SK-N-SH treated with all-trans-retinoic acid at 6 μM for 48 hours (cell line): ENCODE measurements at regions not wholly inside any gene's neighbourhood (a gene's known extent, or its start where the extent isn't known, plus 50 kb on each side); places are given as distances from the start of the nearest gene placed in this dataset.

Experiments
- ATAC-seq: fragments of 200-7000 bp; cut with Tn5 transposase; 3 replicates; pipeline ENCODE4 v1.9.1; 2020; ENCODE audit warnings: mild to moderate bottlenecking, moderate library complexity
- ARNTL ChIP-seq: fragments of 450-650 bp; formaldehyde crosslinking; IDR thresholded peaks from 2 replicates; pipeline ENCODE4 v1.5.0; 2020; ENCODE audit warnings: low read depth, mild to moderate bottlenecking, moderate library complexity, borderline replicate concordance
- BACH2 ChIP-seq: fragments of 250-450 bp; sonication (Bioruptor Pico); IDR thresholded peaks from 2 replicates; pipeline ENCODE4 v1.9.0; 2021; ENCODE audit warnings: mild to moderate bottlenecking, borderline replicate concordance
- CSDC2 ChIP-seq: fragments of 250-450 bp; sonication (Bioruptor Pico); IDR thresholded peaks from 2 replicates; pipeline ENCODE4 v1.5.0; 2020; ENCODE audit warnings: mild to moderate bottlenecking, moderate library complexity
- ESRRG ChIP-seq: fragments of 250-450 bp; sonication (Bioruptor Pico); IDR thresholded peaks from 2 replicates; pipeline ENCODE4 v1.6.1; 2021; ENCODE audit warnings: mild to moderate bottlenecking
- GLIS3 ChIP-seq: fragments of 250-450 bp; sonication (Bioruptor Pico); IDR thresholded peaks from 2 replicates; pipeline ENCODE4 v1.5.0; 2020; ENCODE audit warnings: mild to moderate bottlenecking, moderate library complexity
- ISL1 ChIP-seq: fragments of 250-450 bp; sonication (Bioruptor Pico); IDR thresholded peaks from 2 replicates; pipeline ENCODE4 v2.1.2; 2022; ENCODE audit warnings: mild to moderate bottlenecking, moderate library complexity
- OSR1 ChIP-seq: fragments of 250-450 bp; sonication (Bioruptor Pico); IDR thresholded peaks from 2 replicates; pipeline ENCODE4 v1.8.0; 2022; ENCODE audit warnings: moderate library complexity, mild to moderate bottlenecking, inconsistent platforms
- PPARA ChIP-seq: fragments of 250-450 bp; sonication (Bioruptor Pico); IDR thresholded peaks from 2 replicates; pipeline ENCODE4 v1.5.0; 2020; ENCODE audit warnings: mild to moderate bottlenecking, borderline replicate concordance
- RARB ChIP-seq: fragments of 250-450 bp; sonication (Bioruptor Pico); IDR thresholded peaks from 2 replicates; pipeline ENCODE4 v1.8.0; 2021; ENCODE audit warnings: mild to moderate bottlenecking, moderate library complexity
- SNAI2 ChIP-seq: fragments of 250-450 bp; sonication (Bioruptor Pico); IDR thresholded peaks from 2 replicates; pipeline ENCODE4 v1.5.0; 2020; ENCODE audit warnings: mild to moderate bottlenecking, moderate library complexity
- TCF4 ChIP-seq: fragments of 250-450 bp; sonication (Bioruptor Pico); IDR thresholded peaks from 2 replicates; pipeline ENCODE4 v1.8.0; 2021; ENCODE audit warnings: mild to moderate bottlenecking, moderate library complexity, borderline replicate concordance
- TOX ChIP-seq: fragments of 250-450 bp; sonication (Bioruptor Pico); IDR thresholded peaks from 2 replicates; pipeline ENCODE4 v1.8.0; 2021; ENCODE audit warnings: mild to moderate bottlenecking, moderate library complexity, borderline replicate concordance
- ZC3H10 ChIP-seq: fragments of 250-450 bp; sonication (Bioruptor Pico); IDR thresholded peaks from 2 replicates; pipeline ENCODE4 v1.5.1; 2021; ENCODE audit warnings: mild to moderate bottlenecking, moderate library complexity
- ZFP3 ChIP-seq: fragments of 250-450 bp; sonication (Bioruptor Pico); IDR thresholded peaks from 2 replicates; pipeline ENCODE4 v1.5.0; 2020; ENCODE audit warnings: mild to moderate bottlenecking, moderate library complexity
- ZFP30 ChIP-seq: fragments of 450-650 bp; formaldehyde crosslinking; IDR thresholded peaks from 2 replicates; pipeline ENCODE4 v1.5.0; 2022; ENCODE audit warnings: mild to moderate bottlenecking, moderate library complexity
- ZNF565 ChIP-seq: fragments of 450-650 bp; formaldehyde crosslinking; conservative IDR thresholded peaks from 2 replicates; pipeline ENCODE4 v1.5.0; 2020; ENCODE audit warnings: low read depth, mild to moderate bottlenecking, moderate library complexity
- ZNF70 ChIP-seq: fragments of 450-650 bp; formaldehyde crosslinking; IDR thresholded peaks from 2 replicates; pipeline ENCODE4 v1.5.0; 2020; ENCODE audit warnings: mild to moderate bottlenecking, moderate library complexity
- ZNF8 ChIP-seq: fragments of 450-650 bp; formaldehyde crosslinking; IDR thresholded peaks from 2 replicates; pipeline ENCODE4 v1.5.0; 2020; ENCODE audit warnings: mild to moderate bottlenecking, moderate library complexity
- TF ChIP-seq, protein P1 (sequence below): fragments of 250-450 bp; sonication (Bioruptor Pico); IDR thresholded peaks from 2 replicates; pipeline ENCODE4 v1.8.0; 2020; ENCODE audit warnings: mild to moderate bottlenecking, moderate library complexity, borderline replicate concordance
- TF ChIP-seq, protein P2 (sequence below): fragments of 250-450 bp; sonication (Bioruptor Pico); IDR thresholded peaks from 2 replicates; pipeline ENCODE4 v1.5.1; 2021; ENCODE audit warnings: mild to moderate bottlenecking, moderate library complexity
- TF ChIP-seq, protein P3 (sequence below): fragments of 250-450 bp; sonication (Bioruptor Pico); IDR thresholded peaks from 2 replicates; pipeline ENCODE4 v1.8.0; 2021; ENCODE audit warnings: low read depth, mild to moderate bottlenecking, moderate library complexity, borderline replicate concordance
- TF ChIP-seq, protein P4 (sequence below): fragments of 250-450 bp; sonication (Bioruptor Pico); IDR thresholded peaks from 2 replicates; pipeline ENCODE4 v1.5.0; 2020; ENCODE audit warnings: mild to moderate bottlenecking, moderate library complexity
- TF ChIP-seq, protein P5 (sequence below): fragments of 250-450 bp; sonication (Bioruptor Pico); IDR thresholded peaks from 2 replicates; pipeline ENCODE4 v1.5.1; 2020; ENCODE audit warnings: low read depth, mild to moderate bottlenecking, moderate library complexity

DNA sequence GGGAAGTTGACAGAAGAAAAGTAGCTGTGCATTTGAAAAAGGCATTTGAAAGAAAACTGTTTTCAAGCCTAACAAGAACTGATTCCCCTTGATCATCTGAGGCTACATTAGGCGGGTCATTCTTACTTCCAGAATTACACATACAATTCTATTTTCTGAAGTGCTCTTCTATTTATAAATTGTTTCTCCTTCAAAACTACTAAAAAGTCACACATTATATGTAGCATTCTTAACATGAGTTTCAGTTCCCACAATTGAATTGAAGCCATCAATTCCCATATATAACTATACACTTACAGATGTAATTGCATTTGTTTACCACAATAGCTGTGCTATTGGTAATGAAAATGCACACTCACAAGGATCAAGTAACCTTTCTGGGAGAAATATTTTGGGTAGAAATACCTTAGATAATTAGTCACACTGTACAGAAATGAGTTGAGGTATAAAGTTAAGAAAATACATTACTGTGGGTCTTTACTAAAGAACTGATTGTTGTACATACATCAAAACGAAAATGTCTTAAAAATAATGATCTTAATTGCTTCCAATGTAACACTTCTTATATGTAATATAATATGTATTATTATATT, 1688.0 kb upstream of the AGA start:
- TF ChIP-seq ZC3H10 (no peak), BACH2 (CRISPR knock-in tag) (no peak), ZFP3 (no peak), ZNF8 (CRISPR knock-in tag) (no peak), ZNF70 (CRISPR knock-in tag) (no peak), TCF4 (no peak), ISL1 (CRISPR knock-in tag) (no peak), ZFP30 (no peak), SNAI2 (no peak), OSR1 (CRISPR knock-in tag) (no peak), PPARA (CRISPR knock-in tag) (no peak), CSDC2 (no peak), RARB (CRISPR knock-in tag) (no peak), GLIS3 (no peak), ZNF565 (no peak), TOX (CRISPR knock-in tag) (no peak)
- TF ChIP-seq, protein P1, sequence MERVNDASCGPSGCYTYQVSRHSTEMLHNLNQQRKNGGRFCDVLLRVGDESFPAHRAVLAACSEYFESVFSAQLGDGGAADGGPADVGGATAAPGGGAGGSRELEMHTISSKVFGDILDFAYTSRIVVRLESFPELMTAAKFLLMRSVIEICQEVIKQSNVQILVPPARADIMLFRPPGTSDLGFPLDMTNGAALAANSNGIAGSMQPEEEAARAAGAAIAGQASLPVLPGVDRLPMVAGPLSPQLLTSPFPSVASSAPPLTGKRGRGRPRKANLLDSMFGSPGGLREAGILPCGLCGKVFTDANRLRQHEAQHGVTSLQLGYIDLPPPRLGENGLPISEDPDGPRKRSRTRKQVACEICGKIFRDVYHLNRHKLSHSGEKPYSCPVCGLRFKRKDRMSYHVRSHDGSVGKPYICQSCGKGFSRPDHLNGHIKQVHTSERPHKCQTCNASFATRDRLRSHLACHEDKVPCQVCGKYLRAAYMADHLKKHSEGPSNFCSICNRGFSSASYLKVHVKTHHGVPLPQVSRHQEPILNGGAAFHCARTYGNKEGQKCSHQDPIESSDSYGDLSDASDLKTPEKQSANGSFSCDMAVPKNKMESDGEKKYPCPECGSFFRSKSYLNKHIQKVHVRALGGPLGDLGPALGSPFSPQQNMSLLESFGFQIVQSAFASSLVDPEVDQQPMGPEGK (CRISPR knock-in tag) = no peak
- TF ChIP-seq, protein P2, sequence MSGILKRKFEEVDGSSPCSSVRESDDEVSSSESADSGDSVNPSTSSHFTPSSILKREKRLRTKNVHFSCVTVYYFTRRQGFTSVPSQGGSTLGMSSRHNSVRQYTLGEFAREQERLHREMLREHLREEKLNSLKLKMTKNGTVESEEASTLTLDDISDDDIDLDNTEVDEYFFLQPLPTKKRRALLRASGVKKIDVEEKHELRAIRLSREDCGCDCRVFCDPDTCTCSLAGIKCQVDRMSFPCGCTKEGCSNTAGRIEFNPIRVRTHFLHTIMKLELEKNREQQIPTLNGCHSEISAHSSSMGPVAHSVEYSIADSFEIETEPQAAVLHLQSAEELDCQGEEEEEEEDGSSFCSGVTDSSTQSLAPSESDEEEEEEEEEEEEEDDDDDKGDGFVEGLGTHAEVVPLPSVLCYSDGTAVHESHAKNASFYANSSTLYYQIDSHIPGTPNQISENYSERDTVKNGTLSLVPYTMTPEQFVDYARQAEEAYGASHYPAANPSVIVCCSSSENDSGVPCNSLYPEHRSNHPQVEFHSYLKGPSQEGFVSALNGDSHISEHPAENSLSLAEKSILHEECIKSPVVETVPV (CRISPR knock-in tag) = no peak
- TF ChIP-seq, protein P3, sequence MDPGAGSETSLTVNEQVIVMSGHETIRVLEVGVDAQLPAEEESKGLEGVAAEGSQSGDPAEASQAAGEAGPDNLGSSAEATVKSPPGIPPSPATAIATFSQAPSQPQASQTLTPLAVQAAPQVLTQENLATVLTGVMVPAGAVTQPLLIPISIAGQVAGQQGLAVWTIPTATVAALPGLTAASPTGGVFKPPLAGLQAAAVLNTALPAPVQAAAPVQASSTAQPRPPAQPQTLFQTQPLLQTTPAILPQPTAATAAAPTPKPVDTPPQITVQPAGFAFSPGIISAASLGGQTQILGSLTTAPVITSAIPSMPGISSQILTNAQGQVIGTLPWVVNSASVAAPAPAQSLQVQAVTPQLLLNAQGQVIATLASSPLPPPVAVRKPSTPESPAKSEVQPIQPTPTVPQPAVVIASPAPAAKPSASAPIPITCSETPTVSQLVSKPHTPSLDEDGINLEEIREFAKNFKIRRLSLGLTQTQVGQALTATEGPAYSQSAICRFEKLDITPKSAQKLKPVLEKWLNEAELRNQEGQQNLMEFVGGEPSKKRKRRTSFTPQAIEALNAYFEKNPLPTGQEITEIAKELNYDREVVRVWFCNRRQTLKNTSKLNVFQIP (CRISPR knock-in tag) = no peak
- TF ChIP-seq, protein P4, sequence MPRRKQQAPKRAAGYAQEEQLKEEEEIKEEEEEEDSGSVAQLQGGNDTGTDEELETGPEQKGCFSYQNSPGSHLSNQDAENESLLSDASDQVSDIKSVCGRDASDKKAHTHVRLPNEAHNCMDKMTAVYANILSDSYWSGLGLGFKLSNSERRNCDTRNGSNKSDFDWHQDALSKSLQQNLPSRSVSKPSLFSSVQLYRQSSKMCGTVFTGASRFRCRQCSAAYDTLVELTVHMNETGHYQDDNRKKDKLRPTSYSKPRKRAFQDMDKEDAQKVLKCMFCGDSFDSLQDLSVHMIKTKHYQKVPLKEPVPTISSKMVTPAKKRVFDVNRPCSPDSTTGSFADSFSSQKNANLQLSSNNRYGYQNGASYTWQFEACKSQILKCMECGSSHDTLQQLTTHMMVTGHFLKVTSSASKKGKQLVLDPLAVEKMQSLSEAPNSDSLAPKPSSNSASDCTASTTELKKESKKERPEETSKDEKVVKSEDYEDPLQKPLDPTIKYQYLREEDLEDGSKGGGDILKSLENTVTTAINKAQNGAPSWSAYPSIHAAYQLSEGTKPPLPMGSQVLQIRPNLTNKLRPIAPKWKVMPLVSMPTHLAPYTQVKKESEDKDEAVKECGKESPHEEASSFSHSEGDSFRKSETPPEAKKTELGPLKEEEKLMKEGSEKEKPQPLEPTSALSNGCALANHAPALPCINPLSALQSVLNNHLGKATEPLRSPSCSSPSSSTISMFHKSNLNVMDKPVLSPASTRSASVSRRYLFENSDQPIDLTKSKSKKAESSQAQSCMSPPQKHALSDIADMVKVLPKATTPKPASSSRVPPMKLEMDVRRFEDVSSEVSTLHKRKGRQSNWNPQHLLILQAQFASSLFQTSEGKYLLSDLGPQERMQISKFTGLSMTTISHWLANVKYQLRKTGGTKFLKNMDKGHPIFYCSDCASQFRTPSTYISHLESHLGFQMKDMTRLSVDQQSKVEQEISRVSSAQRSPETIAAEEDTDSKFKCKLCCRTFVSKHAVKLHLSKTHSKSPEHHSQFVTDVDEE (CRISPR knock-in tag) = no peak
- ATAC-seq = no peak

DNA sequence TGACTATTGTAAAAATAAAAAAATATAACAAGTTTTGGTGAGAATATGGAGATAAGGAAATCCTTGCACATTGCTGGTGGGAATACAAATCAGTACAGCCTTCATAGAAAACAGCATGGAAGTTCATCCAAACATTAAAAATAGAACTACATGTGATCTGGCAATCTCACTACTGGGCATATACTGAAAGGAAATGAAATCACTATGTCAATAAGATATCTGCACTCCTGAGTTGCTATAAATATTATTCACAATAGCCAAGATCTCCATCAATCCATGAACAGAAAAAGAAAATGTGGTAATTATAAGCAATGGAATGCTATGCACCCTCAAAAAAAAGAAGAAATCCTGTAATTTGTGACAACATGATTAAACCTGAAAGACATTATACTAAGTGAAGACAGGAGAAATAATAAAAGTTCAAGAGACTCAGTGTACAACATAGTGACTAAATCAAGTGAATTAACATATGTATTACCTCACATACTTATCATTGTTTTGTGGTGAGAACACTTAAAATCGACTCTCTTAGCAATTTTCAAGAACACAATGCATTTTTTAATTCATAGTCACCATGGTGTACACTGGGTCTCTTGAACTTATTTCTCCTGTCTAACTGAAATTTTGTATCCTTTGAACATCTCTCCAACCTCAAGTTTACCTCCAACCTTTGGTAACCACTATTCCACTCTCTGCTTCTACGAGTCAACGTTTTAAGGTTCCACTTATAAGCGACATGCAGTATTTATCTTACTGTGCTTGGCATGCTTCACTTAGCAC, 1703.7 kb upstream of the AGA start:
- ATAC-seq = no peak
- TF ChIP-seq TOX (CRISPR knock-in tag) (no peak), PPARA (CRISPR knock-in tag) (no peak), BACH2 (CRISPR knock-in tag) (no peak)

DNA sequence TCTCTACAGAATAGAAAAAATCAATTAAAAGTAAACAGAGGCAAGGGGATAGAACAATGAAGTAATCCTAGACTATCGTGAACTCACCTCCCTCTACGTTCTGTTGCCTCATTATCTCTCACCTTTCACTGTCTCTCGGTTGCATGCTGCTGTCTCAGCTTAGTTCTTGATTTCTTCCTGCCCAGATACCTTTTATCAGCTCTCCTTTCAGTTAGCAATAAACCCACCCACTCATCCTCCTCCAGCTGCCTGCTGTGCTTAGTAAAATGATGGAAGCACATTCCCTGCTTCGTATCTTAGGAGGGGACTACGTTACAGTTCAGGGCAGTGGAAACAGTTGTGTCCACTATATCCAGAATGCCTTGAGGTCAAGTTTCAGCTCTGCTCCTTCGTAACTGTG, 1709.5 kb upstream of the AGA start:
- no peak for ATAC-seq
- no peak for TF ChIP-seq ZFP3
- TF ChIP-seq ZNF565 = no peak
- no peak for TF ChIP-seq BACH2 (CRISPR knock-in tag)
- TF ChIP-seq ARNTL (CRISPR knock-in tag) = no peak

DNA sequence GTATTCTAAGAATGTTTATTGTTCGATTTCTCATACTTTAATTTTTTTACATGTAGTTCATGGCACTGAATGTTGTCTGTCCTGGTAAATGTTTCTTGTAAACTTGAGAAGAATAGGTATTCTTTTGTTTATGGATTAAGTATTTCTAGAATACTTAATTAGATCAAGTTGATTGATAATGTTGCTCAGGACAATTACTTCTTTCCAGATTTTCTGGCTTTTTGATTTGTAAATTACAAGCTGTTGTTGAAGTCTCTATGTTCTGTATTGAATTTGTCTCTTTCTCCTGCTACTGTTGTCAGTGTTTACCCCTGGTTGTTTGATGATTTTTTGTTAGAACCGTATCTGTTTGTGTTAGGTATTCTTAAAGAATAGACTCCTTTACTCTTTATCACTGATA, 1720.9 kb upstream of the AGA start:
- no peak for ATAC-seq
- TF ChIP-seq ISL1 (CRISPR knock-in tag) (no peak), ZNF8 (CRISPR knock-in tag) (no peak), ZNF565 (no peak), BACH2 (CRISPR knock-in tag) (no peak), TCF4 (no peak), RARB (CRISPR knock-in tag) (no peak), ARNTL (CRISPR knock-in tag) (no peak), ZNF70 (CRISPR knock-in tag) (no peak), ZFP3 (no peak), SNAI2 (no peak), PPARA (CRISPR knock-in tag) (no peak), GLIS3 (no peak), ESRRG (CRISPR knock-in tag) (no peak), ZC3H10 (no peak), ZFP30 (no peak)
- TF ChIP-seq, protein P5, sequence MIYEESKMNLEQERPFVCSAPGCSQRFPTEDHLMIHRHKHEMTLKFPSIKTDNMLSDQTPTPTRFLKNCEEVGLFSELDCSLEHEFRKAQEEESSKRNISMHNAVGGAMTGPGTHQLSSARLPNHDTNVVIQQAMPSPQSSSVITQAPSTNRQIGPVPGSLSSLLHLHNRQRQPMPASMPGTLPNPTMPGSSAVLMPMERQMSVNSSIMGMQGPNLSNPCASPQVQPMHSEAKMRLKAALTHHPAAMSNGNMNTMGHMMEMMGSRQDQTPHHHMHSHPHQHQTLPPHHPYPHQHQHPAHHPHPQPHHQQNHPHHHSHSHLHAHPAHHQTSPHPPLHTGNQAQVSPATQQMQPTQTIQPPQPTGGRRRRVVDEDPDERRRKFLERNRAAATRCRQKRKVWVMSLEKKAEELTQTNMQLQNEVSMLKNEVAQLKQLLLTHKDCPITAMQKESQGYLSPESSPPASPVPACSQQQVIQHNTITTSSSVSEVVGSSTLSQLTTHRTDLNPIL (CRISPR knock-in tag) = no peak
- TF ChIP-seq, protein P1 (CRISPR knock-in tag) = no peak
